NCI-H446 treated with DMSO at 0.1 percent for 48 hours (cell line): ENCODE measurements at regions not wholly inside any gene's neighbourhood (a gene's known extent, or its start where the extent isn't known, plus 50 kb on each side); places are given as distances from the start of the nearest gene placed in this dataset.

Source experiments
- DNase-seq: peaks from one replicate; lab custom pipeline; 2025; lab: John Stamatoyannopoulos, UW

DNA sequence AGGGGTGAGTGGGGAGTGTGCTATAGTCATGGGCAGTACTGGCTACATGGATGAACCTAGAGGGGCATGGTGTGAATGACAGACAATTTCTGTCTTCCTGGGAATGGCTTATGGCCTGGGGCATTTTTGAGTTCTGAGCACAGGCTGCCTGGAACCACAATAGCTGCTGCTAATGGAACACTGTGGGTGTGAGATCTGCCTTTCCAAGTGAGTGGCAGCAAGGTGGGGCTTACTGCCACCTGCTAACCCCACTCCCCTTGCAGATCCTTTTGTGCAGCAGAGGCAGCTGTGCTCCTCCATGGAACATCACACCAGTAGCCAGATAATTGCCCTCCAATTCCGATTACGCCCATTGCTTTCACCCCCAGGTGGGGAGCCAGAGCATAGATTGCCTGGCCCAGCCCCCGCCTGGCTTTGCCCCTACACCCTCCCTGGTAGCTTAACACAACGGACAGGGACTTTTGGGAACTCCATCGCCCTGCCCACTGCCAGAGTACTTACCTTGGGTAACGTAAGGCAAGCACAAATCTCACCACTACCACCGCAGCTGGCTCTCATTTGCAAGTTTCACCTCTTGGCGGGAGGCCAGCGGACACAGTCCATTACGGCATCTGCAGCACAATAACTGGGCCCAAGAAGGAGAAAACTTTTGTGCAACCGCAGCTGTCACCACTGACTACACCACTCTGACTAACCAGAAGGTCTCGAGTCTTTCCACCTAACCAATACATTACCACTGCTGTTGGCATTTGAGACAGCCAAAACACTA is 421.2 kb upstream of the NWD2 start:
- DNase-seq = peak; percentile 13

DNA sequence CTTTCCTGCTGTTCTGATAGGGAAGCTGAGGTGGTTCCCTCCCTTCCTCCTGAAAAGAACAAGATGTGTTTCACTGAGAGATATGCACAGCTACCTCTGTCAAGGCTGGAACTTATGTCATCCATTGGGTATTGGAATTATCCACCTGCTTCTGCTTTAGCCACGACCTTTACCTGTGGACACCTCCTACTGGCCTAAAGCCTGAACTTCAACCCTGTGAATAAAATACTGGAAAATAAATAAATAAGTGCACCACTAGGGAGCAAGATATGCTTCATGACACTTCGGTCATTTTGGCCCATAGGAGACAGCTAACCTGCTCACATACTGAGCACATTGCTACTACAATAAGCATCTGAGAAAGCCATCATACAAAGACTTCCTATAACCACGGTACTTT is 419.9 kb upstream of the NWD2 start:
- DNase-seq = no peak

DNA sequence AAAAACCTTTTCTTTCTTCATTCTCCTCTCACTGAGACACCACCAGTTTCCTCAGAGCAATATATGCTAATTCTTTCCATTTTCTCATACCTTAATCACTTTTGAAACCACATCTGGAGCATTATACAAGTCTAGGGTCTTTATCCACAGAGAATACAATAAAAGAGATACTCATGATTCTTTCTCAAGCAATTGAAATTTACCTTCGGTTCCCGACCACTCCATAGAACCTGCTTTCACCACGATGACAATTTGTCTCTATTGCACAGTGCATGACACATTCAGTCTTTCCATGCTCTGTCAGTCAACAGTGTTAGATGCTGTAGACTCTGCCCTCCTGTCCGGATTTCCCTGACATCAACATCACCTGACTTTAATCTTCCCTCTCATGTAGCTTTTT is 409.3 kb upstream of the NWD2 start:
- DNase-seq = no peak

DNA sequence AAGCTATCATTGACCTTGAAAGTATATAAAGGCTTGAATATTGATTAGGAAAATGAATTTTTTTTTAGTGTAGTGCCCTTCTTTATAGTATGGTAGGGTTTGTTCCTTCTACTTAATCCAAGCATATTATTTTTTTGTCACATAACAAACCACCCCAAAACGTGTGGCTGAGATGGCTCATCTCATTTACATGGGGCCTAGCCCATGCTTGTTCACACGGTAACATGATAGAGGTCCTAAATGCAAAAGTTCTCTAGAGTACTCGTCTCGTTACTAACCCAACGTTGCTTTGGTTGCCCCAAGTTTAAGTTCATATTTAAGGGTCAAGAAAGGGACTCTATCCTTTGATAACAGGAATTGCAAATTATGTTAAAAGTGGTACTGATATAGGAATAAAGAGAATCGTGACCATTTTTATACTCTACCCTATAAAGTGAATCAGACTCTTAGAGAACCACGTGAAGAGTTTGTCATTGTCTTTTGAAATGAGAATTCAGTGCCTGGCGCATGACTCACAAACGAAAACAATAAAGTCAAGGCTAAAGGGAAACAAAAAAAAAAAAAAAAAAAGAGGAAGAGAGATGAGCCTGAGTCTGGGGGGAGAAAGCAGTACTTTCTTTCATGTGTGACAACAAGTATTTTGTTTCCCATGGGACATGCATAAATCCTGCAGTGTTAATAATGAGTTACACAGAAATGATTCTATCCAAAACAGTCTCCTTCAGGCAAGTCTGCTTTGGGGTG is 402.8 kb upstream of the NWD2 start:
- DNase-seq = peak; percentile 18

DNA sequence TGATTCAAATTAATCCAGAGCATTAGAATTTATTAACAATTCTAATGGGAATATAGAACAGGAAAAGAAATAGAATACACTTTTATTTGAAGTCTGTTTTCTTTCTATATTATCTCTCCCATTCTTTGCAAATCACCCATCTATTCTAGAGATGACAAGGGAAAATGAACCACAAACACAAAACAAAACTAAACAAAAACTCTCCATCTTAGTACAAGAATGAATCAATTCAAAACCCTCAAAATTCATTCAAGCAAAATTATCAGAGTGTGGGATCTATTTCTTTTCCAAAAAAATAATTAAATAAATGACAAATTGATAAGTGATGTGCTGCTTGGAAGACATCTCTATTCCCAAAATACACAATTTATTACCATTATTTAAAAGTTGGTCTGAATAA is 400.1 kb upstream of the NWD2 start:
- DNase-seq = no peak

DNA sequence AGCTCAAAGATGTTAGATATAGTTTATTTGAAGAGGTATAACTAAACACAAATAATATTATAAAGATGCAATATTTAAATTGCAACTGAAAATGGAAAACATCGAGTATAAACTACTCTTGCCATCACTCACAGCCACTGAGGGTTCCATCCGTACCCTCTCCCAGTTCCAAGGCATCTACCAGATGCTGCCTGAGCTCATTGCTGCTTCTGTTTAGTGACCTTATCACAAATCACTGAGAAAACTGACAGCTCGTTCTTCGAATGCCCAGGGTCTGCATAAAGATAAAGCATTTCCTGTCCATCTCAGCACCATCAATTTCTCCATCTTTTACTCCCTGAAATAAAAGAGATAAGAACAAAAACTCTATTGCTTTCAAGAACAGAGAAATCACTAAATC is 391.7 kb upstream of the NWD2 start:
- DNase-seq = no peak

DNA sequence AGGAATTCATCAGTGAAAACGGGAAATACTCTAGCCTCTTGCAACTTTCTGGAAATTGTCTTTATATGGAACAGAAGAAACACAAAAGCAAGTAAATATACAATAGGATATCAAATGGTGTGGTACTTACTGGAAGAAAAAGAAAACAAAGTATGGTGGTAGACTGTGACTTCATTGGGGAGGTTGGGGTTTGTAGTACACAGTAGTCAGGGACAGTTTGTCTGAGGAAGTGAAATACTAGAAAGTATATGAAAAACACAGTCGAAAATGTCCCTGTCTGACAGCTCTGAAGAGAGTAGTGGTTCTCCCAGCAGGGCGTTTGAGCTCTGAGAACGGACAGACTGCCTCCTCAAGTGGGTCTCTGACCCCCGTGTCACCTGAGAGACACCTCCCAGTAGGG is 390.0 kb upstream of the NWD2 start:
- DNase-seq = no peak

DNA sequence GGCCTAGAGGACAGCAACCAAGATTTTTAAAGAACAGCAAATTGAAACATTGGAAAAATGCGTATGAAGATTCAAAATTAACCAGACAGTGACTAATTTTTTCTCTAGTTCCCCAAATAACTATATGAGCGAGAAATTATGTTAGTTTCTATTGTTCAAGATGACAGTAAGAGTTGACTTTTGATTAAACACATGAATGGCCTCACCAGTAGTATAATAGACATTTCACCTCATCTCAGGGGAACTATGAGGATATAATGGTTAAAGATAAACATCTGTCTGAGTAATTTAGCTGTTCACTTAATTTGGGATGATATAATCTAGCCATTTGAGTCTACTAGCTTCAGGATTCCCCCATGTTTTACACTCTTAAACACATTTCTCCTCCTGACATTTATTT is 380.9 kb upstream of the NWD2 start:
- no peak for DNase-seq

DNA sequence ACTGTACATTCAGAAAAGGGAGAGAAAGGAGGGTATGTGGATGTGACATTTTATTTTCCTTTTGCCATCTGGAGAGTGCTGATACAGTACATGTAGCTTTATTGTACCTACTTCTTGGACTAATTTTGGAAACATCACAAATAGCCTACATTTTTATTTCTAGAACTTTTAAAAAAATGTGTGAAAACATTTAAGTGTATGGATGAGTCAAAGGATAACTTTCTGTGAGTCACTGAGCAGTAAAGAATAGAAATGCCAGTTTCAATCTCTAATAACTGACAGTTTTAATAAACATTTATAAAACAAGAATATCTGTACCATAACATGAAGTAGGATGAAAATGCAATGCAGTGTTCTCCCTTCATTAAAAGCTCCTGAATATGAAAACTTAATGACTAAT is 374.4 kb upstream of the NWD2 start:
- no peak for DNase-seq

DNA sequence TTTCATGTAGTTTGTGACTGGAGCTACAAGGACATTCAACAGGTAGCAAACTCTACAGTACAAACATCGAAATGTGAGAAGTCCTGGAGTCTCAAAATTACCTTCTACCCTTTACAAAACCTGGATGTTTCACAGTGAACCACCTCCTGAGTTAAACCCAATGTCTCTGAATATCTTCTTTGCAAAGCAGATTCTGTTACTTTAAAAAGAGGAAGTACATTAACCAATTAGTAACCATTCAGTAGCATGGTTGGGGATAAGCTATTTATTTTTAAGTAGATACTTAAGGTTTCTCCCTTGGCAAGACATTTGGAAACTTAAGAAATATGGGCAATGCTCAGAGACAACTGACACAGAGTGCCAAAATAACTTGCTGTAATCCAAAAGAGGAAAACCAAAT is 371.9 kb upstream of the NWD2 start:
- DNase-seq = no peak

DNA sequence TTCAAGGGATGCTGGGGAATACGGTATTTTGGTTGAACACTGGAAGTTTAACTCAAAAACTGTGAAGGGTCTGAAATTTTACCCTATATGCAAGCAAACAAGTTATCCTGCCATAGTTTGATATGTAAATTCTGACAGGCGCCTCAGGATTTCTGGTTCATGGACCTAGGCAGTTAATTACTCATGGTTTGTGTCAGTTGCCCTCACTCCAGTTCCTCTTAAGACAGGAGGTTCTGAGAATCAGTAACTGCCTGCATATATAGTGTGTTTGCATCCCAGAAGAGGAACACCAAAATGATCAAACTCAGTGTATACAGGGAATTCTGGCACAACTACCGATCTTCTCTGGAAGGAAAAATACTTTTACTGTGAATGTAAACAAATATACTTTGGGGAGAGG is 360.4 kb upstream of the NWD2 start:
- DNase-seq = no peak

DNA sequence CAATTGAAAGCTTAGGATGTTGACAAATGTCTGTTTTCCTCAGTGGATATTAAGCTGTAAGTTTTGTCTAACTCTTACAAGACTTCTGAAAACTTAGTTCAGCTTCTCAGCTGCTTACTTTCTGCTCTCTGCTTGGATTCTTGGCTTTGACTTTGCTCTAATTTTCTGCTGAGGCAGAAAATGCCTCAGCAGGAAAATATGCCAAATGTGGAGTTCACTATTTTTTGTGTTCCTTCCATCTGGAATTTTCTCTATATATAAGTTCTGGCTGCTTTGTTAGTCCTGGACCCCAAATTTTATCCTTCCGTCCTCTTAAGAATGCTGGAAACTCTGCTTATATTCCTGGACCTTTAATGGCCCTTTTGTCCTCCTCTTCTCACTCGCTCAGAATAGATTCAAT is 352.6 kb upstream of the NWD2 start:
- DNase-seq = no peak

DNA sequence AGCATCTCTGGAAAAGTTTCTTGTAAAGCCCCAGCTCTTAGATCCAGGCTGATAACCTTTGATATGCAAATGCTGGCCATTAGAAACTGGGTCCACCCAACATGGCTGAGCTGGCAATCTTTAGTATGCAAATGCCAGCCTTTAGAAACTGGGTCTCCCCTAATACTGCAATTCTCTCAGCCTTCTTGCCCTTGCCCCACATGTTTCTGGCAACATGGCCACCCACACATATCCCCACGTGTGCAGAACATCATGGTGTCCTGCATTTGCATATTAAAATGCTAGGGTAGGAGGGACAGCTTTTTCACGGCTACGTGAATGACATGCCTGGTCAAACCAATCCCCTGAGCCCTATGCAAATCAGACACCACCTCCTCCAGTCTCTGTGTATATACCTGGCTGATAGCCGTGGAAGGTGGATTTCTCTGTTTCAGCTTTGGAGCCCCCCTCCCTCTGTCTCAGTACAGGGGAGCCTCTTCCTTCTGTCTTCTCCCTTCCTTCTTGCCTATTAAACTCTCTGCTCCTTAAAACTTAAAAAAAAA is 344.0 kb upstream of the NWD2 start:
- no peak for DNase-seq

DNA sequence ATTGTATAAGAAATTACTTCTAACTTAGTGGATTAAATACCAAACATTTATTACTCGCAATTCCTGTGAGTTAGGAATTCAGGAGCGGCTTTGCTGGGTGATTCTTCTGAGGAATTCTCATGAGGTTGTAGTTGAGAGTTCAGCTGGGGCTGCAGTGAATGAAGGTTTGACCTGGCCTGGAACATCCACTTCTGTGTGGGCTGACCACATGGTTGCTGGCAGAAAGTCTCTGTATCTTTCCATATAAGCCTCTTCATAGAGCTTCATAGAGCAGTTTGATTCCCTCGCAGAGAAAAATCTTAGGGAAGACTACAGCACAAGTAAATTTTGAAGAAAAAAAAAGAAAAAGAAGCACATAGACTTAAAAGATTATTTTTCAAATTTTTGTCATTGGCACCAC is 339.7 kb upstream of the NWD2 start:
- DNase-seq = no peak

DNA sequence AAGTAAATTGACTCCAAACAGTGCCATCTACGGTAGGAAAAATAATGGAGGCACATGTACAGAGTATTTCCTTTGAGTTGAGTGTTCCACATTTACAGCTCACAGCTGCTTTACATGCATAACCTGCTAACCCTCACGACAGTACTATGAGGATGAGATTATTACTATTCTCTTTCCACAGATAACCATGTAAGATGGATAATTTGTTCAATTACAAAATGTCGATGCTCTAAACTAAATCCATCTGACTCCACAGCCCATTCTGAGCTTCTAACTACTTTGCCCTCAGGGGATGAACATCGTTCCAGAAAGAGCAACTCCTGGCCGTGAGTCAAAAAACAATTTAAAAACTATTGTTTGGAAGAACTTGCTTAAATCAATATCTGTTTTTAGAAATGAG is 330.4 kb upstream of the NWD2 start:
- DNase-seq = no peak

DNA sequence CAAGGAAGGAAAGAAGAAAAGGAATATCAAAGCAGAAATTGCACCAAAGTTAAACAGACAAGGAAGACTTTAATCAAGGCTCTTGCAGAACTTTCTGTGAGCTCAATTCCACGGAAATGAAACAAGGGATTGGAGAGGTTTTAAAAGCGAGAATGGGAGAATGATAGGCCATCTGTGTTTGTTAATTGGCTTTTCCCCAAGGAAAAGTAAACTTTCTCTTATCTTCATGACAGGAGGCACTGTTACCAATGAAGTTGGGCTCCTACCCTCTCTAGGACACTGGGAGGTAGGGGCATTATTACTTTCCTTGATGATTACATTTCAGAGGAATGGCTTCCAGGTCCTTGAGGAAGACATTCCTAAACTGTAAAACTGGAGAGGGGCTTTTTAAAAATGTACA is 328.8 kb upstream of the NWD2 start:
- no peak for DNase-seq

DNA sequence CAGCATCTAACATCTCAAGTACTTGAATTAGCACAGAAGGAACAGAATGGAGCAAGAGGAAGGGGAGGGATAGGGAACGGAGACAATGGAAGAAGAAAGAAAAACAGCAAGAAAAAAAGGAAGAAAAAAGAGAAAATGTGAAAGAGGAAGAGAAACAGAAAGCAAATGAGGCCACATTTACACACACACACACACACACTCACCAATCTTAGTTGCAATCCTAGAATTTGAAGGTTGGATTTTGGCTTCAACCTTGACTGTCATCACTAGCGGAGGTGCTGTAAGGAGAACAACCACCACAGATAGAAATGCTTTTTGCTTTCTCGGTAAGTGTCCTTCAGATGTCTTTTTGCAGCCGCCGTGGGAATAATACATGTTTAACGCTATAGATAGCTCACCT is 327.1 kb upstream of the NWD2 start:
- no peak for DNase-seq

DNA sequence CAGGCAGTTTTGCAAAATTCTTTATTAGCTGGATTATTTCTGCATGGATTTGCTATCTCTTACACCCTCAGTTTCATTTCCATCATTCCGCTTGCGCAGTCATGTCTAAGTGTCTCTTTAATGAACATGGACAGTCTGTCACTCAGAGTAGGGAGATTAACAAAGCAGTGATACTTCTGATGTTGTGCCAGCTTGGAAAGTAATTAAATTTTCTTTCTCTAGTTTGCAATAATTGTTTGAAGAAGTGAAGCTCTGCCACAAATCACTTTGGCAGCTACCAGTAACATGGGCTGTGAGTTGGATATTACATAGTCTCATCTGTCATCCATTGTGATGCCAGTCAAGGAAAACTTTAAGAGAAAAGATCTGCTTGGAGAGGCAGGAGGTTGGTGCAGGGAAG is 324.8 kb upstream of the NWD2 start:
- DNase-seq = peak; percentile 74

DNA sequence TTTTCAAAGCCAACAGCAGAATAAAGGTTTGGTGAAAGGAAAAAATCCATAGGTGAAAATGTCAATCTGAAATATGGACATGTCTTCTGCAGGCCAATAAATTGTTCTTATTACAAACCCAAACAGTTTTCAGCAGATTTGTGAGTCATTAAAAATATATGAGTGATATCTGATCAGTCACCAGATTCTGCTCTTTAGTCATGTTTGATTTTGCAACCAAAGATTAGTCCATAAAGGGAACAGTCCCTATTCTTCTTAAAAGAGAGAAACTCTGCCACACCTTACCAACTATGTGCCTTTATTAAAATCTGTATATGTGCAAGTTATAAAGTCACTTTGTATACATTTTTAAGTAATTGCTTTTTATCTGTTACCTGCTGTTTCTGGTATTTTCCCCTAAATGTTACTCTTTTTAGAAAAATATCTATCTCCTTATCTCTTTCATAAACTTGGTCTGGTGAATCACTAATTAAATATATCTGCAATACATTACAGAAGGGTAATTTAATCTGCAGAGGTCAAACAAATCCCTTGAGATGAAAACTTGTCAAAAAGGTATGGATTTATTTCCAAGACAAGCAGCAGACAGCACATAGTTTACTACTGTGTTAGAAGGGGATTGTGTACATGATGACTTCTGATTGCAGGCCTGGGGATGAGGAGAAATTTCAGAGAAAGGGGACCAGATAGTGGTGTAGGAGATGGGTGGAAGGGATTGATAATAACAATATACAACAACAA is 322.9 kb upstream of the NWD2 start:
- DNase-seq = no peak

DNA sequence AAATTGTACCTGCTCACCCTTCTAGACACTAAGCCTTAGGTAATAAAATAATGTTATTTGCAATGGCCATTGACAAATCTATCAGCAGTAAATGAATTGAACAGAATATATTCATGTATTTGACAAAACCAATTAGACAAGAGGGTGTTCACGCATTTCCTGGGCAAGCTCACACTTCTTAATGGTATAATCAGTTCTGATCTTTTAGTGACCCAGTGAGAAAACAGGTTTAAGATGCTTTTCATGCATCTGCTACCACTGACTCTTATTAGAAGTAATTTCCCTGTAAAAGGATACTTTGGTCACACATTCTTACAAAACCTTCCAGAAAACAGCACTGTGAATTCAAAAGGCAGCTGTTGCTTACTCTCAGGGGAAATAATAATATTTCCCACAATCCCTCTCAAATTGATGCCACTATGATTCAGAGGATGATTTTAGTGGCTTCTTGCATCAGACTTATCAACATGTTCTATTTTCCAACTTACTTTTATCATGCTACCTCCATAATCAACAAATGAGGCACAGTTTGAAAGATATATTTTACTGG is 313.9 kb upstream of the NWD2 start:
- no peak for DNase-seq

DNA sequence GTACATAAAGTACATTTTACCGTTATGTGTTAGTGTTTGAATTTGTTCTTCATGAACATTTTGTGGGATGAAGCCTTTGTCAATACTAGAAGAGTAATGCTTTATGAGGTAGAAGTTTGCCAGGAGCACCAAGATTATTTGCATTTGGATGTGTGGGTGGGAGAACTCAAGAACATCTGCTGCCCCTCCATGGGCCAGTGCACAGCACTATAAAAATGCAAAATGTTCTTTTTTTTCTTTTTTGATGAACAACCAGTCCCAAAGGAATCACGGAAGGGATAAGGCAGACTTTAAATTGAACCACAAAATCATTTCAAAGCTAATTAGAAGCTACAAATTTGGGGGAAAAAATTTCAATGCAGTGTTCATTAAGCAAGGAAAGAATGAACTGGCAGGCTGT is 300.3 kb upstream of the NWD2 start:
- DNase-seq = peak; percentile 47

DNA sequence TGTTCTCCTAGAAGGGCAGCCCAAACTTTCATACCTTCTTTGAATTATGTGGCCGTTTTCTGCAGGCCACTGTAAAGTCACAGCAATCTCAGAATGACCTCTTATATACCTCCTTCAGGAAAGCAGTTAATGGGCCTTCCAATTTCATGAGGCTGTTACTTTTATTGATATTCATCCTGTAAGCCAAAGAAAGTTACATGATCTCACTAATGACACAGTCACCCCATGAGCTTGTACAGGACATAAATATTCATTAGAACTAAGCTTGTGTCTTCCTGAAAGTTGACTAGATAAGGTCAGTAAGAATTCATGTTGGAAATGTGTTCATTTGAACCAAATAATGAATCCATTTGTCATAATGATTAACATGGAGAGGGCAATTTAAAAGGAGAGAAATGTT is 283.1 kb upstream of the NWD2 start:
- DNase-seq = no peak
